ENCODE measurements at regions not wholly inside any gene's neighbourhood (a gene's known extent, or its start where the extent isn't known, plus 50 kb on each side); places are given as distances from the start of the nearest gene placed in this dataset.

GRCh38 chr13:97100821-97101220 is 106.5 kb upstream of the OXGR1 start:
- TF ChIP-seq POLR2A (IDR thresholded peaks at IDR 0.05) (no peak), CTCF (IDR thresholded peaks at IDR 0.05) (no peak)
